DLD1 (cell line): ENCODE measurements at regions not wholly inside any gene's neighbourhood (a gene's known extent, or its start where the extent isn't known, plus 50 kb on each side); places are given as distances from the start of the nearest gene placed in this dataset.

Experiments used
- in situ Hi-C: cut with HindIII; loops from 2 replicates; pipeline ENCODE4 v1.10.0; 2017; ENCODE audit warnings: low sequenced_read_pairs

DNA sequence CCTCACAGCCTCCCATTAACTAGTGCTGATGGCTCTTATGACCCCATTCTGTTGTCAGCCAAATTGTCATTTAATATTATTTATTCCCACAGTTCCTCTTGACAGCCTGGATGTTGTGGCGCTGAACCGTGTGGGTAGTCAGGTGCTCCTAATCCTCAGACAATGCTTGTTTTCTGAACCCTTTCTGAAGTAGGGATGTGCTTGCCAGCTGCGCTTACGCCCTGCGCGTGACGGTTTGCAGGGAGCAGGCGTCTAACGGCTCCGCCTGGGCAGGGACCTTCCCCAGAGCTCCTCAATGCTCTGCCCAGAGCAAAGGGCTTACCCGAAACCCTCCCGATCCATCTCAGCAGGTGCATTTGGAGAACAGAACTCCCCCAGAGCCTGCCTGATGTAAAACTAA lies 358.2 kb upstream of the MYT1L start:
- in situ Hi-C loops = no loop called here

DNA sequence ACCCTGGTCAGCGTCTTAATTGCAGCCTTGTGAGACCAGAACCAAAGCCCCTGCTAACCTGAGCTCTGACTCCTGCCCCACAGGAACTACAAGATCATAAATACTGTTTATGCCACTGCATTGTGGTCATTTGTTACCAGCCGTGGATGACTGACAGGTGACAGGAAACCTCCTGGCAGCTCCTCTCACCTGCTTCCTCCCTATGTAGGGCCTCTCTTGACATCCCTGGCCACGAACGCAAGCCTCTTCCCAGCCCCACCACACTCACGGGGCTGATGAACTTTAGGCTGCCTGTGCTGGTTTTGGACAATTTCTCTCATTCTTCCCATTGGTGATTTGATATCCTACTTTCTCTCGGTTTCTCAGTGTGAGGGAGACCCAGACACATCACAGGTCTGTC lies 357.2 kb upstream of the MYT1L start:
- in situ Hi-C loops = no loop called here

DNA sequence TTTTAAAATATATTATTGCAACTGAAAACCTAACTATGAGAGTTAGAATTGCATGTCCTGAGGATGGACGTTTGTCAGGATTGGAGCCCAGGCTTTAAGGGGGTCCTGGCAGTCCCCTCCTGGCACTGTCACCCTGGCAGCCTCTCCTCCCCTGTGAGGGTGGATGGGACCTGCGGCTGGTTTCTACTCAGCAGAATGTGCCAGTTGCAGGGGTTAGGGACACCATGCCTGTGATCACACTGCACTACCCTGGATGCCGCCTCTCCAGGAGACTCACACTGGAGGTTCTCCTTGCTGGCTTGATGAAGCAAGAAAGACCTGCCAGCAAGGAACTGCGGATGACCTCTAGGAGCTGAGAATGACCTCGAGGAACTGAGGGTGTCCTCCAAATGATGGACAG lies 356.7 kb upstream of the MYT1L start:
- in situ Hi-C loops = no loop called here

DNA sequence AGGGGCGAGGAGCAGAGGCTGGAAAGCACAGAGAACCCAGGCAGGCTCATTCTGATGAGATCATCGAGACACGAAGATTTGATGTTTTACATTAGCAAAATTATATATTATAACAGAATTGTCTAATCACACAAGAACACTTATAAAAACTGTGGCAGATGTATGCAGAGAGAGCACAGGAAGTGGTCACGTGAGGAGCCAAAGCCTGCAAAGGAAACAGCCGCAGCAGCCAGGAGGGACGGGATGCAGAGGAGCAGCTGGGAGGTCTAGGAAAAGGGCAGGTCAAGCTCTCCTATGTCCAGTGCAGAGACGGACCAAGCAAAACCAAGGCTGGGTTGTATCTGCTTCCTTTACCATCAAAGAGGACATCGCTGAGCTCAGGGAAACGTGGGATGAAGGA lies 355.1 kb upstream of the MYT1L start:
- in situ Hi-C loops = no loop called here

DNA sequence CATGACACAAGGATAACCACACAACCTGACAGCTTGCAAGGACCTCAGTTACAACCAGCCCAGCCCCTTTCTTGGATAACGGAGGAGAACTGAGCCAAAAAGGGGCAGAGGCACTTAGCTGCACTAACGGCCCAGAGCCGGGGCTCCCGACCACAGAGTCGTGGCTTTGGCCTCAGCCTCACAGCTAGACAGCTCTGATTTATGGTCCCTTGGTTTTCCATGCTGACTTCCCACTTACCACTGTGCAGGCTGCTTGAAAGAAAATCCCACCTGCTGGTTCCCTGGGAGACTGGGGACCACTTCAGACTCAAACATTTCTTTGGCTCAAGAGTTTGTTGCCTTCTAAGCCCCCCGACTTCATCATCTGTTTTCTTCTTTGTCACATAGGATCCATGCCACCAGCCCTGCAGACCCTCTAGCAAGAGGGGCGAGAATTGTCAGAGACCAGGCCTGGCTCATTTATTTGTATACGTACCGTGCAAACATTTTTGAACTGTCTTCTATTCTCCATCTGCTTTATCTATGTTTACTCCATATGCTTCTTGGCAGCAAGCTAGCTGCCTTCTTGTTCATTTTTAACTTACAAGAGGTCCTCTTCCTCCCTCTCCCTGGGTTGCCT lies 352.6 kb upstream of the MYT1L start:
- in situ Hi-C loops = no loop called here

DNA sequence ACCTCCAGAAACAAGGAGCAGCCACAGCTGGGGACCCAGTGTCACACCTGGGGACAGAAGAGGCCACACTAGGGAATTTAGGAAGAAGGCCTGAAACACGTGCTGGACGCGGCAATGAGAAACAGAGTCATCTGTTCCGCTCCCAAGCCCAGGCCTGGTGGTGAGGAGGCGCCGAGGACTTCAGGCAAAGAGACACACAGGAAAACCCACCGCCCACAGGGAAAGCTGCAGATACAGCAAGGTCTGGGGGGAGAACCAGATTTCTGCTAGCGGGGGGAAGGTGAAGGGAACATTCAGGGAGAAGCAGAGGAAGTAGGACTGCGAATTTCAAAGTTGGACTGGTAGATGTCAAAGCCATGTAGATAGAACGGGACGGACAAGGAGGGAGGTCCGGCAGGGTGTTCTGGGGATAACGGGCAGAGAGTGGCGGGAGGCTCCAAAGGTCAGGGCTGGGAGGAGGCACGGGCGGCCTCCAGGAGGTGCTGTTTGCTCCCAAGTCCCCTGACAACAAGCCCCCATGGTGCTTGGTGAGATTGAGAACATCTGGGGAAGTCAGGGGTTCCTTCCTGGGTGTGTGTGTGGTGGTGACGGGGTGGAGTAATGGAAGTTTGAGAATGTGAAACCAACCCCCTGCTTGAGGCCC lies 351.7 kb upstream of the MYT1L start:
- in situ Hi-C loops = no loop called here

DNA sequence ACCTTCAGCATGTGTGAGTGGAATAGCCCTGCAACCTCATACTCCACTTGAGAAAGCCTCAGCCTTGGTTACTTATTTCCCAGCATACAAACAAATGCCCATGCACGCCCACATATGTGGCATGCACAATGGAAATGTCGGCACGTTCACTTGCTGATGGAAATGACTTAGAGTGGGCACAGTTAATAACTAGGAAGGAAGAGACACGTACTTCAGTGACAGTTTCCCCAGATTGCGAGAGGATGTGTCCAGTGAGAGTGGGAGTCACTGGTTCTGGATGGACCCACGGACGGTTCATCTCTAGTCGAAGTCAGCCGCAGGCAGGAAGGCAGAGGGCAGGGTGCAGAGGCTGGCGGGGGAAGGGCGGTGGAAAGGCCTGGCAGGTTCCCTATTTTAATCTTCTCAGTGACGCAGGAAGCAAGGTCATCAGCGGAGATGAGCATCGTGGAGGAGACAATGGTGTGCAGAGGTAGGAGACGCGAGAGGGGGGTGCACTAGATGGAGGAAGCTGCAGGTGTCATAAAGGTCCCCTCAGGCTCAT lies 350.7 kb upstream of the MYT1L start:
- in situ Hi-C loops = no loop called here

DNA sequence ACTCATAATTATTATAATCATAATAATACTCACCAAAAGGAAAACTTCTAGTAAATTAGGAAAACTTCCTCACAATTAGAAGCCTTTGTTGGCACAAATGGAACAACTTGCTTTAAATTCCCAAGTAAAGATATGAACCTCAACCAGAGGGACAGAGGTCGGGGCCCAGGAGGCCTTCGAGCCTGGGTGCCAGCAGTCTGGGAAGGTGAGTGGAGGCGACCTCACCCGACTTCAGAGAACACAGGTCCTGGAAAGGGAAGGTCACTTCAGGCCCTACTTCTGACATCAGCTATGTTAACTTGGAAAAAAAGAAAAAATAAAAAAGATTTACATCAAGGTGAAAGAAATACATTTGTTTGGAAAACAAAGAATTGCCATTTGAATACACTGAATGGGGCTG lies 350.0 kb upstream of the MYT1L start:
- in situ Hi-C loops = no loop called here

DNA sequence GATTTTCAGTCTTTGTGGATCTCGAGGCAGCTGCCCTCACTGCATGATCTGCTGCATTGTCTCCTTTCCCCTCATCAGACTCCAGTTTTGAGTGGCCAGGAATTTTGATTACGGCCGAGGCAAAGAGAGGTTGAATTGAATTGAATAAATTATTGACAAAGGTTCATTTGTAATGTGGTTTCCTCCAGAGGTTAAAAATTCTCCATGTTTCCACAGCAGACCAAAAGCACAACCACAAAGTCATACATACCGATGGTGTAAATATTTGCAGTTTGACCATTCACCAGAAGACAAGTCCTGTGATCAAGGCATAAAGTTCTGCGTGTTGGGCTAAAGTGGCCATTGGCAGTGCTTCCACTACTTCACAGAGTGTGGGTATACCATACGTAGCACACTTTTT lies 343.8 kb upstream of the MYT1L start:
- in situ Hi-C loops = no loop called here

DNA sequence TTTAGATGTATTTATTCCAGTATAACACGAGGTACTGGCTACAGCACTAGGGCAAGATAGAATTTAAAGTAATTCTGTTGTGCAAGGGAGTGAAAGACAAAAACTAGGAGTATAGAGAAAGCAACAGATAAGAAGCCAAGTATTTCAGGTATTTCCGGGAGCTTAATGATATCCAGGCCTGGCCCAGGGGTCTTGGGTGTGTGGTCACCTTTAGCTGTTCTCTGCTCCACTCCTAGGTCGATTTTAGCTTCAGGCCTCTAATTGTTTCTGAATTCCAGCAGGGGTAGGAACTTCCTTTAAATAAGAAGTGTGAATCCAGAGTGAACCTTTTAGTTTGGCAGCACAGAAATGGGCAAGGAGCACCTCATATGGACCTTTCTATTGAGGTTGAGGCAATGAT lies 342.3 kb upstream of the MYT1L start:
- in situ Hi-C loops = no loop called here

DNA sequence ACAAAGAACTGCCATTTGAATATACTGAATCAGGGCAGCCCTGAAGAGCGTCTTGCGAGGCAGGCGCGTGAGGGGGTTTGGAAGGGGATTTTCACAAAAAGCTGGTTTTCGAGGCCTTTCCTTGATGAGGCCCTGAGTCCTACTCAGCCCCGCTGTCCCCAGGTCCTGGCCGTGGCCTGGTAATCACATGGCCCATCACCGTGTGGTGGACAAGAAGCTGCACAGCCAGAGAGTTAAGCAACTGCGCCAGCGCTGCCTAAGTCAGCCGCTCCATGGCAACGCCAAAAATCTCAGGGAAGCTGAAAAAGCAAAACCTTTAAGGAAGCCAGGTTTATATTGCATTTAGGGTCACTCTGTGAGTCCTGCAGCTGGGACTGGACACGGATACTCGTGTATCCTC lies 341.2 kb upstream of the MYT1L start:
- in situ Hi-C loops = no loop called here

DNA sequence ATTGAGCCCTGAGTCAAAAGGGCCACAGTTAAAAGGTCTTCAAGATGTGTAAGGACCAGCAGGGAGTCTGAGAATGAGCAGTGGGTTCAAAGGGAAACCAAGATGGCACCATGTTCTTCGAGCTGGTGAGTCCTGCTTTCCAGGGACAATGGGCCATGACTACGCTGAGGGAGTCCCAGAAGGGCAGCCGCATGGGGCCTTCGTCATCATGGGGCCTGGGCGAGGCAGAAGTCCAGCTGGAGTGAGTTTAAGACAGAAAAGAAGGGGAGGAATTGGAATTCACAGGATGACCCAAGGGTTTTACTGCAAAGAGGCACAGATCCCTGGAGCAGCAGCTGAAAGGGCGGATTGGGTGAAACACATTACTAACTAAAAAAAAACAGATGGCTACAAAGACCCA lies 340.8 kb upstream of the MYT1L start:
- in situ Hi-C loops = no loop called here

DNA sequence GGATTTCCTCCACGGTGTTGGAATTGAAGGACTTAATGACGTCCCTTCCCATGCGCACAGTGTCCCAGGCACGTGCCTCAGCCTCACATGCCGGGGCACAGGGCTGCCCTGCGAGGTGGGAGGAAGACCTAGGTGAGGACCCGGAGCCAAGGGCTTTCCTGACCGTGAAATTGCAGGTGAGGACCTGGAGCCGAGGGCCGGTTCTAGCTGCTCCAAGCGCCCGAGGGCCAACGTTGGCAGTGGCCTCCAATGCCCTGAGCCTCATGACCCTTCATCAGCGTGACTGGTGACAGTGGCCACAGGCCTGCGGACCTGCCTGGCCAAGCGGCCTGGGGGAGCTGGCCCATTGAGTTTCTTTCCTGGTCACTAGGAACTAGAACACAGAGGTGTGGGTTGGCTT lies 338.2 kb upstream of the MYT1L start:
- in situ Hi-C loops = no loop called here

DNA sequence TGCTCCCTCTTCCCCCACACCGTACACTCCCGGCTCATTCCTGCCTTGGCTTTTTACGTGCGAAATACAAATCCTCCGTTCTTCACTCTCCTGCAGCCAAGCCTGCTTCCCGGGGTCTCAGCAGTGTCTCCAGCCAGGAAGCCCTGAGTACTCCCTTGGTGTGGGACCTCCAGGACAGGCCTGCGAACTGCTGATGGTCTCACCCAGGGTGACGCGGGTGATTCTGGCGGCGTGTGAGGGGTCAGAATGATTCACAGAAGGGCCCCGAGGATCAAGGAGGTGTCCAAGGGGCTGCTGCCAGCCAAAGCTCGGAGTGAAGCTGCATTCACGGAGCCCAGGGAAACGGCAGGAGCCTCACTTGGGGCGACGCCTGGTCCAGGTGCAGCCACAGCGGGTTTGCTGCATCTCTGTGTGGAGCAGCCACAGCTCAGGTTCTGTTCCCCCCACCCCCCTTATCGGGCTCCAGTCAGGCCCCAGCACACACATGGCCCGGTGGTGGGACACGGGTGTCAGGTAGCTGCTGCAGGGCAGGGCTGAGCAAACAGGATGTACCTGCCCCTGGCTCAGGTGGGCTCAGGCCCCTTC lies 337.7 kb upstream of the MYT1L start:
- in situ Hi-C loops = no loop called here

DNA sequence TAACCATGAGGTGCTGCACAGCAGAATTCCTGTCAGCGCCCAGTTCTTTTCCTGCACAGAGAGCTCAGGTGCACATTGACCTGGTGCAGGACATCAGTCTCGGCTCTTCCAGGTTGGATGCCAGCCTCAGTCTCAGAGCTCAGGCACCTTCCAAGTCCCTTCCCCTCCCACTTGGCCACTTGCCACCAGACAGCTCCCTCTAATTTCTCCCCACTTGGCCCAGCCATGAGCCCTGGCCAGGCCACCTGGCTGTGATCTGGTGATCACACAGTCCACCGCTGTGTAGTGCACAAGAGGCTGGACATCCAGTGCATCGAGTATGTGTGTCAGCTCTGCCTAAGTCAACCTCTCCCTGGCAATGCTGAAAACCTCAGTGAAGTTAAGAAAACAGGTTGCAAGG lies 336.6 kb upstream of the MYT1L start:
- in situ Hi-C loops = no loop called here

DNA sequence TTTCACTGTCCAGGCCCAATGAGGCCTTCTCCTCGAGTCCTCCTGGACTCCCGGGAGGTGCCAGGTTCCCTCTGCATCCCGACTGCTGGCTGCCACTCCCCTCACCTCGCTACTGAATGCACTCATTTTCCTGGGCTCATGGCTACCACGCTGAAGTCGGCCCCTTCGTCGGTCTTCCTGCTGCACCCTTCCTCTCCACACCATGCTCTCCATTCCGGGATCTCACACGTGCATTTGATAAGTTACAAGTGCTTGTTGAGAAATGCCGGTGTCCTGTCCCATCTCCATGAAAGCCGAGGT lies 334.7 kb upstream of the MYT1L start:
- in situ Hi-C loops = no loop called here

DNA sequence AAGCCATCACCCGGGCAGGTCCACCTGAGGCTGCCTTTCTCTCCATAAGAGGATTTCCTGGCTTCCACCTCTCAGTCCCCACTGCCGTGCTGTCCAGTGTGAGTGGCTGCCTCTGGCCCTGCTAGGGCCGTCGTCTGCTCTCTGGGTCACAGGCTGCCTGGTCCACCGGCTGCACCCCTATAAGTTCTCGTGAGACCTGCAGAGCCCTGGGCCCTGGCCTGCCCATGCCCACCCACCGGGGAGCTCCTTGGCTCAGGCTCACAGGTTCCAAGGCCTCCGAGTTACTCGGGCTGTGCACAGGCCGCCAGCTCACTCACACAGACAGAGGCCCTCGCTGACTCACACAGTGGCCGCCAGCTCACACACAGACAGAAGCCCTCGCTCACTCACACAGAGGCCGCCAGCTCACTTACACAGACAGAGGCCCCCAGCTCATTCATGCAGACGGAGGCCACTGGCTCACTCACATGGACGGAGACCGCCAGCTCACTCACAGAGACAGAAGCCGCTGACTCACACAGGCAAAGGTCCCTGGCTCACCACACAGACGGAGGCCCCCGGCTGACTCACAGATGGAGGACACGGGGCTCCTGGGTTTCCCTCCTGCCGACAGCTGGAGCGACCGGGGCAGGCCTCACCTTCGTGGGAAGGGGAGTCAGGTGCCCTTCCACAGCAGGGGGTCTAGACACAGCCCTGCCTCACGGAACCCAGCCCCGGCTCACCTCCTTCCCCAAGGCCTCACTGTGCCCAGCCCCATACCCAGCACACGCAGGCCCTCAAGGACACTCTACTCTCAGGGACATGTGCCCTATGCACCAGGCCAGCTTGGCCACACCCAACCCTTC lies 334.1 kb upstream of the MYT1L start:
- in situ Hi-C loops = no loop called here

DNA sequence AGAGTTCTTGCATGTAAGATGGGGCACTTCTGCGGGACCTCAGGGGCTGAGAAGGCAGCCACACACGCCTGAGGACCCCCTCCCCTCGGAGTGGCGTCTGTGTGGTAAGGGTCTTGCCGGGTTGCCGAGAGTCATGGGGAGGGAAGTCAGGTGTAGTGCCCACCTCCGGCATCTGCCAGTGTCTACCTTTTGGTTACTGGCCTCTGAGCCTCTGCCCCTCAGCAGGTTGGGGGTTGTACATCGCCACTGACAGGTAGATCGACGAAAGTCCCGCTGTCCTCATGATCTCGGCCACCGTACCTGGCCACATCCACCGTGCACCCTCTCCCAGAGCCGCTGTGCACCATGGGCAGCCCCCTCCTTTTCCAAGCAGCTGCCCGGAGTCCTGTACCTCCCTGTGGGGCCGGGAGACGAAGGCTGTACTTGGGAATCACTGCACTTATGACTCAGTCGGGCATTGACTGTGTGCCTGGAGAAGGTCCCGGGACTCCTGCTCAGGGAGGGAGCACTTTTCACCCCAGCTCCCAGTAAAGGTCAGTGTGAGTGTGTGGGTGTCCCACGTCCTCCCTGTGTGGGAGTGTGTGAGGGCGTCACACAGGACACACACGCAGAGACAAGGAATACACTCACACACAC lies 332.4 kb upstream of the MYT1L start:
- in situ Hi-C loops = no loop called here

DNA sequence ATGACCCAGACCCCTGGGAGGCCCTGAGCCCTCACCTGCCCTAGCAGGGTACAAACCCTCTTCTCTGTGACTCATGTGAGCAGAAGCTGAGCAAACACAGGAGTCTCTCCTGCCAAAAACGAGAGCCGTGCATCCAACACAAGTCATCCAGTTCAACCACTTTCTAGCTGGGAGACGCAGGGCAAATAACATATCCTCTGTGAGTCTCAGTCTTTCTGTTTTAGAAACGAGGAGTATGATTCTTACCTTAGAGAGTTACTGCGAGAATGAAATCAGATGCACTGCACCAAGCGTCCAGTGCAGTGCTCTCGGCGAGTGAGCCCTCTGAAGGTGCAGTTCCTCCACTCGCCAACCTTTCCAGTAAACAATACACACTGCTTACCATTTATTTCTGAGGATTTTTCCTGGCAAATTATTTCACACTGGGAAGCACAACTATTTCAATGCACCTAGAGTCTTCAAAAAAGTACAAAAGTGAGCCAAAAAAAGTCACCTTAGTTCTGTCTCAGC lies 331.8 kb upstream of the MYT1L start:
- in situ Hi-C loops = no loop called here

DNA sequence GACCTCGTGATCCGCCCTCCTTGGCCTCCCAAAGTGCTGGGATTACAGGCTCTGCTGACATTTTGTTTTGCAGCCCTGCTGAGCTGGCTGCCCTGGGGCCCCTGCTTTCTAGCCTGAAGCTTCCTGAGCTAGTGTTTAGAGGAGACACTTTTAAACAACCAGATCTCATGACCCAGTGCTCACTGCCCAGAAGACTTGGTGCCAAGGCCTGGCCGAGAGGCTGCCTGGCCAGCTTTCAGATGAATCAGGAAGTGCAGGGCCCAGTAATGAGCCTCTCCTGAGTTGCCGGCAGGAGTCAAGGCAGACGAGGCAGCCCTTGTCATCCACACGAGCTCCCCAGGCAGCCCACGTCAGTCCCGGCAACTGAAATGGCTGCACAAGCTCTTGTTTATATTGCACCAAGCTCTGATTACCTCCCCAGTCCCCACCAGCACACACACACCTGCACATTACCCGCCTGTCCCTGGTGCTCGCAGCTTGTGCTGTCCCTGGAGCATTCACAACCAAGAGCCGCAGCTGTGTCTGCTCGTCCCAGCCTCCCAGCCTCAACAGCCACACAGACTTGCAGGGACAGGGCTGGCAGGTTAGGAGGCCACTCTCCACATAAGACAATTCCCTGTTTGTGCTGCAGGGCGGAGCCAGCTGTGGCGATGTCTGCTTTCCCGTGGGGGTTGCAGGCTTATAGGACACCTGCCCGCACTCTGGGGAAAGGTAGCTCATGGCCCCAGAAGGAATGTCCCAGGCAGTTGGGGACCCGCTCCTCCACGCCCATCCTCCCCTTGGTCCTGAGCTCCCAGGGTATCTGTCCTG lies 331.2 kb upstream of the MYT1L start:
- in situ Hi-C loops = no loop called here
